WTC11 (cell line): ENCODE measurements at regions not wholly inside any gene's neighbourhood (a gene's known extent, or its start where the extent isn't known, plus 50 kb on each side); places are given as distances from the start of the nearest gene placed in this dataset.

ENCODE experiments used
- ATAC-seq: fragments of 200-7000 bp; cut with Tn5 transposase; 2 replicates; pipeline ENCODE4 v1.10.0; 2021; ENCODE audit warnings: mild to moderate bottlenecking, moderate library complexity
- CTCF ChIA-PET: fragments of 300-600 bp; sonication (Branson Sonifier 250); formaldehyde crosslinking; loops from one replicate; lab custom pipeline; 2021; ENCODE audit warnings: antibody characterized with exemption; lab: Charles Lee
- POLR2A ChIA-PET: fragments of 350-600 bp; sonication (Branson Sonifier 250); formaldehyde crosslinking; loops from one replicate; lab custom pipeline; 2021; ENCODE audit warnings: antibody characterized with exemption; lab: Charles Lee
- DNase-seq: peaks from one replicate; pipeline ENCODE4 v3.0.0; 2021; ENCODE audit warnings: low spot score
- H3K27ac Mint-ChIP-seq: 2 replicates; pipeline ENCODE4 v1.8.0; 2021; ENCODE audit warnings: mixed read lengths
- H3K27me3 Mint-ChIP-seq: 2 replicates; pipeline ENCODE4 v1.8.0; 2021; ENCODE audit warnings: low read depth, mild to moderate bottlenecking, moderate library complexity, mixed read lengths
- H3K36me3 Mint-ChIP-seq: 2 replicates; pipeline ENCODE4 v1.8.0; 2021; ENCODE audit warnings: mixed read lengths
- H3K4me1 Mint-ChIP-seq: 2 replicates; pipeline ENCODE4 v1.8.0; 2022; ENCODE audit warnings: mixed read lengths
- H3K4me3 Mint-ChIP-seq: 2 replicates; pipeline ENCODE4 v1.8.0; 2021; ENCODE audit warnings: mild to moderate bottlenecking, moderate library complexity, mixed read lengths
- H3K9me3 Mint-ChIP-seq: 2 replicates; pipeline ENCODE4 v1.8.0; 2021; ENCODE audit warnings: mixed read lengths
- AFF4 ChIP-seq: sonication (generic); formaldehyde crosslinking; IDR thresholded peaks from 2 replicates; pipeline ENCODE4 v1.8.1; 2023; ENCODE audit warnings: mild to moderate bottlenecking, missing genetic modification reagents, borderline replicate concordance
- CREB1 ChIP-seq: sonication (generic); formaldehyde crosslinking; IDR thresholded peaks from 2 replicates; pipeline ENCODE4 v1.8.0; 2023; ENCODE audit warnings: mild to moderate bottlenecking, missing genetic modification reagents
- CREM ChIP-seq: sonication (generic); formaldehyde crosslinking; IDR thresholded peaks from 2 replicates; pipeline ENCODE4 v1.8.1; 2022; ENCODE audit warnings: mild to moderate bottlenecking, missing genetic modification reagents, moderate library complexity
- E2F1 ChIP-seq: sonication (generic); formaldehyde crosslinking; IDR thresholded peaks from 2 replicates; pipeline ENCODE4 v1.8.0; 2022; ENCODE audit warnings: mild to moderate bottlenecking, missing genetic modification reagents
- EMX1 ChIP-seq: fragments of 250-450 bp; sonication (Bioruptor Pico); IDR thresholded peaks from 2 replicates; pipeline ENCODE4 v1.8.0; 2021; ENCODE audit warnings: mild to moderate bottlenecking
- FOXP4 ChIP-seq: sonication (generic); formaldehyde crosslinking; IDR thresholded peaks from 2 replicates; pipeline ENCODE4 v1.8.0; 2022; ENCODE audit warnings: mild to moderate bottlenecking, missing genetic modification reagents
- HMGA2 ChIP-seq: fragments of 250-450 bp; sonication (Bioruptor Pico); IDR thresholded peaks from 2 replicates; pipeline ENCODE4 v1.4.0; 2021; ENCODE audit warnings: mild to moderate bottlenecking, moderate library complexity
- IRF1 ChIP-seq: sonication (generic); formaldehyde crosslinking; IDR thresholded peaks from 2 replicates; pipeline ENCODE4 v1.8.0; 2023; ENCODE audit warnings: missing genetic modification reagents
- IRF2 ChIP-seq: sonication (generic); formaldehyde crosslinking; IDR thresholded peaks from 2 replicates; pipeline ENCODE4 v1.8.0; 2022; ENCODE audit warnings: low read depth, missing genetic modification reagents, borderline replicate concordance
- MAX ChIP-seq: sonication (generic); formaldehyde crosslinking; IDR thresholded peaks from 2 replicates; pipeline ENCODE4 v1.8.0; 2022; ENCODE audit warnings: mild to moderate bottlenecking, missing genetic modification reagents
- MYBL2 ChIP-seq: sonication (generic); formaldehyde crosslinking; IDR thresholded peaks from 2 replicates; pipeline ENCODE4 v1.8.1; 2023; ENCODE audit warnings: mild to moderate bottlenecking, moderate library complexity, missing genetic modification reagents
- NFATC4 ChIP-seq: fragments of 250-450 bp; sonication (Bioruptor Pico); IDR thresholded peaks from 2 replicates; pipeline ENCODE4 v1.9.0; 2021; ENCODE audit warnings: mild to moderate bottlenecking
- NFE2L1 ChIP-seq: sonication (generic); formaldehyde crosslinking; IDR thresholded peaks from 2 replicates; pipeline ENCODE4 v1.8.1; 2023; ENCODE audit warnings: missing genetic modification reagents
- NR2C2 ChIP-seq: sonication (generic); formaldehyde crosslinking; IDR thresholded peaks from 2 replicates; pipeline ENCODE4 v1.8.0; 2022; ENCODE audit warnings: mild to moderate bottlenecking, missing genetic modification reagents
- OVOL2 ChIP-seq: fragments of 250-450 bp; sonication (Bioruptor Pico); IDR thresholded peaks from 2 replicates; pipeline ENCODE4 v1.9.0; 2021; ENCODE audit warnings: mild to moderate bottlenecking, borderline replicate concordance
- PRRX2 ChIP-seq: fragments of 250-450 bp; sonication (Bioruptor Pico); IDR thresholded peaks from 2 replicates; pipeline ENCODE4 v1.8.0; 2021; ENCODE audit warnings: mild to moderate bottlenecking
- SP1 ChIP-seq: sonication (generic); formaldehyde crosslinking; conservative IDR thresholded peaks from 2 replicates; pipeline ENCODE4 v1.8.1; 2022; ENCODE audit warnings: missing genetic modification reagents
- ZMAT4 ChIP-seq: fragments of 250-450 bp; sonication (Bioruptor Pico); IDR thresholded peaks from 2 replicates; pipeline ENCODE4 v1.9.0; 2021; ENCODE audit warnings: mild to moderate bottlenecking
- ZNF121 ChIP-seq: sonication (generic); formaldehyde crosslinking; IDR thresholded peaks from 2 replicates; pipeline ENCODE4 v1.8.0; 2023; ENCODE audit warnings: missing genetic modification reagents
- ZNF219 ChIP-seq: sonication (generic); formaldehyde crosslinking; IDR thresholded peaks from 2 replicates; pipeline ENCODE4 v1.8.0; 2023; ENCODE audit warnings: missing genetic modification reagents, mild to moderate bottlenecking, borderline replicate concordance
- ZNF263 ChIP-seq: sonication (generic); formaldehyde crosslinking; IDR thresholded peaks from 2 replicates; pipeline ENCODE4 v1.8.1; 2022; ENCODE audit warnings: low read depth, mild to moderate bottlenecking, moderate library complexity, missing genetic modification reagents
- ZNF423 ChIP-seq: fragments of 250-450 bp; sonication (Bioruptor Pico); IDR thresholded peaks from 2 replicates; pipeline ENCODE4 v2.1.2; 2022; ENCODE audit warnings: mild to moderate bottlenecking, moderate library complexity
- ZNF512 ChIP-seq: sonication (generic); formaldehyde crosslinking; IDR thresholded peaks from 2 replicates; pipeline ENCODE4 v1.8.1; 2022; ENCODE audit warnings: missing genetic modification reagents, borderline replicate concordance

GRCh38 chr20:17795501-17796071 is 95.8 kb downstream of the BANF2 start:
- no peak overlapping the region for H3K4me3 Mint-ChIP-seq
- peaks cover 34% of the 10 kb centered on the region for H3K9me3 Mint-ChIP-seq
- no peaks in the 10 kb centered on the region for H3K27me3 Mint-ChIP-seq
- H3K27ac Mint-ChIP-seq = no peak overlapping the region
- ChIA-PET POLR2A (no interaction called here), CTCF (interaction anchor here (1.4 kb wide), 1 partner anchor 143 kb away, joined by 3 read pairs; no protein-coding TSS in a partner anchor)
- H3K4me1 Mint-ChIP-seq = peaks cover 5% of the 10 kb centered on the region; the same call in 1 of the 2 replicates
- H3K36me3 Mint-ChIP-seq = peaks cover 13% of the 10 kb centered on the region
- DNase-seq = no peak
- no peak for ATAC-seq
- TF ChIP-seq CREM (CRISPR knock-in tag) (no peak), NFE2L1 (CRISPR knock-in tag) (no peak), ZNF512 (no peak), IRF2 (CRISPR knock-in tag) (no peak), MAX (CRISPR knock-in tag) (no peak), ZMAT4 (CRISPR knock-in tag) (no peak), OVOL2 (no peak), NFATC4 (CRISPR knock-in tag) (no peak), ZNF263 (CRISPR knock-in tag) (no peak), MYBL2 (CRISPR knock-in tag) (no peak), ZNF121 (CRISPR knock-in tag) (no peak), SP1 (no peak), E2F1 (CRISPR knock-in tag) (no peak), ZNF219 (no peak), FOXP4 (no peak), AFF4 (no peak)

- peaks cover 8% of the 10 kb centered on the region; the same call in 1 of the 2 replicates for H3K4me1 Mint-ChIP-seq
- ATAC-seq (no peak), DNase-seq (no peak)
- peaks cover 28% of the 10 kb centered on the region for H3K9me3 Mint-ChIP-seq
- H3K4me3 Mint-ChIP-seq = no peak overlapping the region
- CTCF ChIA-PET = interaction anchor here (1.4 kb wide), 1 partner anchor 144 kb away, joined by 3 read pairs; no protein-coding TSS in a partner anchor
- TF ChIP-seq ZNF512 (no peak), EMX1 (no peak), PRRX2 (no peak), MYBL2 (CRISPR knock-in tag) (no peak), HMGA2 (no peak), CREM (CRISPR knock-in tag) (no peak), CREB1 (CRISPR knock-in tag) (no peak), ZNF423 (CRISPR knock-in tag) (no peak), NR2C2 (CRISPR knock-in tag) (no peak), IRF1 (no peak)
- TF ChIP-seq, all 79 proteins: peak for 0
- Mint-ChIP-seq H3K27me3 (no peaks in the 10 kb centered on the region), H3K27ac (no peak overlapping the region), H3K36me3 (peaks cover 13% of the 10 kb centered on the region)
- POLR2A ChIA-PET = no interaction called here
Observed at GRCh38 chr20:17795003-17795402, 95.2 kb downstream of the BANF2 start.
